ENCODE measurements at regions not wholly inside any gene's neighbourhood (a gene's known extent, or its start where the extent isn't known, plus 50 kb on each side); places are given as distances from the start of the nearest gene placed in this dataset.

GRCh38 chr17:12548558-12548957, 117.1 kb upstream of the MYOCD start:
- TF ChIP-seq CTCF (IDR thresholded peaks at IDR 0.05): no peak
- no peak for TF ChIP-seq POLR2A (IDR thresholded peaks at IDR 0.05)
